HFF-Myc (cell line): ENCODE measurements at regions not wholly inside any gene's neighbourhood (a gene's known extent, or its start where the extent isn't known, plus 50 kb on each side); places are given as distances from the start of the nearest gene placed in this dataset.

Experiments used
- DNase-seq: peaks from one replicate; pipeline ENCODE4 v3.0.0-alpha.2; 2011; ENCODE audit warnings: low read depth; ENCODE audit errors: extremely low read depth
- H3K4me3 ChIP-seq: replicated peaks from 2 replicates; pipeline ENCODE4 v1.5.1; 2011; ENCODE audit warnings: low read depth, mild to moderate bottlenecking, control low read depth, low read length
- TF ChIP-seq, protein P1 (sequence below): IDR thresholded peaks from 2 replicates; pipeline ENCODE4 v1.5.1; 2012; ENCODE audit warnings: mild to moderate bottlenecking, low read depth, low read length, control low read depth; ENCODE audit errors: missing control alignments

DNA sequence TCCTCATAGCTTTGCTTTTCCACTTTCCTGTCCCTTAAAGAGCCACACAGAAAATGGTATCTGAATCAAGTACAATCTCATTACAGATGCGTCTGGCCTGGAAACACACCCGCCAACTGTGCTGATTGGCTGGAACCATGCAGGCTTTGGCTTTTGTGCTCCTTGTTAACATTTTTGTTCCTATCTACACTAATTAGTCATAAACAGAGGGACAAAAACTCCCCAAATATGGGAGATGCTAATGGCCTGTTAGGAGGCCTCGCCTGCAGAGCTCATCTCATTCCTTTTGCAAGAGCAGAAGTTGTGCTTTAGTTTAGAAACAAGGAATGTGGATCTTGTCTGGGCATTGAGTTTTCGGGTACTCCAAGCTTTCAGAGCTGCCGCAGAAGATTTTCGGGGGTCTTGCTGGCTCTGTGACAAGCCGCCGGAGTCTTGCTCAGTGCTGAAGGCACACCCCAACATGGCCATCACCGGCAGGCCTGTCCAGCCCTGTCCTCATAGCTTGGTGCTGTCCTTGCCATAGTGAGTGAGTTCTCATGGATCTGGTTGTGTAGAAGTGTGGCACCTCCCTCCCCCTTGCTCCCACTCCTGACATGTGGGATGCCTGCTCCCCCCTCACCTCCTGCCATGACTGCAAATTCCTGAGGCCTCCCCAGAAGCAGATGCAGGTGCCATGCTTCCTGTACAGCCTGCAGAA lies 69.8 kb downstream of the METRNL start:
- H3K4me3 ChIP-seq = no peak overlapping the region
- TF ChIP-seq, protein P1, sequence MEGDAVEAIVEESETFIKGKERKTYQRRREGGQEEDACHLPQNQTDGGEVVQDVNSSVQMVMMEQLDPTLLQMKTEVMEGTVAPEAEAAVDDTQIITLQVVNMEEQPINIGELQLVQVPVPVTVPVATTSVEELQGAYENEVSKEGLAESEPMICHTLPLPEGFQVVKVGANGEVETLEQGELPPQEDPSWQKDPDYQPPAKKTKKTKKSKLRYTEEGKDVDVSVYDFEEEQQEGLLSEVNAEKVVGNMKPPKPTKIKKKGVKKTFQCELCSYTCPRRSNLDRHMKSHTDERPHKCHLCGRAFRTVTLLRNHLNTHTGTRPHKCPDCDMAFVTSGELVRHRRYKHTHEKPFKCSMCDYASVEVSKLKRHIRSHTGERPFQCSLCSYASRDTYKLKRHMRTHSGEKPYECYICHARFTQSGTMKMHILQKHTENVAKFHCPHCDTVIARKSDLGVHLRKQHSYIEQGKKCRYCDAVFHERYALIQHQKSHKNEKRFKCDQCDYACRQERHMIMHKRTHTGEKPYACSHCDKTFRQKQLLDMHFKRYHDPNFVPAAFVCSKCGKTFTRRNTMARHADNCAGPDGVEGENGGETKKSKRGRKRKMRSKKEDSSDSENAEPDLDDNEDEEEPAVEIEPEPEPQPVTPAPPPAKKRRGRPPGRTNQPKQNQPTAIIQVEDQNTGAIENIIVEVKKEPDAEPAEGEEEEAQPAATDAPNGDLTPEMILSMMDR = no peak
- DNase-seq = no peak

DNA sequence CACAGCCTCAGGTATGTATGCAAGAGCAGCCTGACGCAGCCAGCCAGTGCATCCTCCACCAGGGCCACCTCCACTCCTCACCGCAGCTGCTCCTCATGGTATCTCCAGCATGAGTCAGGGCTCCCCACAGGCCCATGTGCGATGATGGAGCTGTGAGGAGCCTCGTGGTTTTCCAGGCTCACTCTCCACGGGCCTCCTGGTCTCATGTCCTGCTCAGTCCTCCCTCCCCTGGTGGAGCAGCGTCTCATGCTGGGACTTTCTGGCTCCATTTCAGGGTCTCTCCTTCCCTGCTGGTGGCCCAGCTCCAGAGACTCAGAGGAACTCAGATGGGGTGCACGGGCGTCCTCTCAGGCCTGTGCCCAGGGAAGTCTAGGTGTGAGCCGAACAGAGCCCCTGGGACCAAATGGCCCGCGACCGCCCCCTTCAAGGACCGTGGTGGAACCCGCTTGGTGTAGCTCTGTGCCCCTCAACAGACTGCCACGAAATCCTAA lies 70.4 kb downstream of the METRNL start:
- no peak for DNase-seq
- H3K4me3 ChIP-seq = no peak overlapping the region

DNA sequence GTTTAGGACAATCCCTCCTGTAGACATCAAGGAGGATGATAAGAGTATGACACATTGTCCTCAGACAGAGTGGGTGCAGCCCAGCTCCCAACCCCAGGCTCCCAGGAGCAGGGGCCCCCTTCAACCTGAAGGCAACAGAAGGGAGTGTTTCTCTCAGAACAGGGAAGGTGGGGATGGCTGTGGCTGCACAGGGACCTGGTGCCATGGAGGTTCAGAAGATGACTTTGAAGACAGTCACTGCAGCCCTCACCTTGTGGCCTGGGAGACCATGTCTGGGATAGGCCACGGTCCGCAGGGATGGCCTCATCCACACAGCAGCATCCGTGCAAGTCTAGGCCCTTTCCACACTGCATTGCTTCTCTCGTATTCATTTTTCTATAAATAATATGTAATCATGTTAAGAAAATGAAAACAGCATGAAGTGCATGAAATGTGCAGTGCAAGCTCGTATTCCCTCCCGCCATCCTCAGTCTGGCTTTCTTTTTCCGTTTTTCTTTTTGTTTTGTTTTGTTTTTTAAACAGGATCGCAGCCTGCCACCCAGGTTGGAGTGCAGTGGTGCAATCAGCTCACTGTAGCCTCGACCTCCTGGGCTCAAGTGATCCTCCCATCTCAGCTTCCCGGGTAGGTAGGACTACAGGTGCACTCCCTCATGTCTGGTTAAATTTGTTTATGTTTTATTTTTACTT lies 71.1 kb downstream of the METRNL start:
- TF ChIP-seq, protein P1 = no peak
- DNase-seq = no peak
- no peak overlapping the region for H3K4me3 ChIP-seq

More for the DNA sequence above, 70.4 kb downstream of the METRNL start:
- TF ChIP-seq, protein P1 = no peak

DNA sequence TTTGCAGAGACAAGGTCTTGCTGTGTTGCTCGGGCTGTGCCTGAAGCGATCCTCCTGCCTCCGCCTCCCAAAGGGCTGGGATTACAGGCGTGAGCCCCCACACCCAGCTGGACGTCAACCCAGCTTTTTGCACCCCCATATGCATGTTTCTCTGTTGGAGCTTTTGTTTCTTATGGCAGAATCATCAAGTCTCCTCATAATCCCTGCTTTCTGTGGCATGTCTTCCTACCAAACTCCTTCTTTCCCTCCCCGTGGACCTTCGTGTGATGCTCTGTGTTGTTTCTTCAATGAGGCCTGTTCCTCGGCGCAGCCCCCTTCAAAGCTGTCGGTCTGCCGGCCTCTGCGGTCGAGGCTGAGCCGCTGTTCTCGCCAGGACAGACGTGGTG lies 71.6 kb downstream of the METRNL start:
- no peak overlapping the region for H3K4me3 ChIP-seq
- DNase-seq = no peak
- TF ChIP-seq, protein P1 = no peak

DNA sequence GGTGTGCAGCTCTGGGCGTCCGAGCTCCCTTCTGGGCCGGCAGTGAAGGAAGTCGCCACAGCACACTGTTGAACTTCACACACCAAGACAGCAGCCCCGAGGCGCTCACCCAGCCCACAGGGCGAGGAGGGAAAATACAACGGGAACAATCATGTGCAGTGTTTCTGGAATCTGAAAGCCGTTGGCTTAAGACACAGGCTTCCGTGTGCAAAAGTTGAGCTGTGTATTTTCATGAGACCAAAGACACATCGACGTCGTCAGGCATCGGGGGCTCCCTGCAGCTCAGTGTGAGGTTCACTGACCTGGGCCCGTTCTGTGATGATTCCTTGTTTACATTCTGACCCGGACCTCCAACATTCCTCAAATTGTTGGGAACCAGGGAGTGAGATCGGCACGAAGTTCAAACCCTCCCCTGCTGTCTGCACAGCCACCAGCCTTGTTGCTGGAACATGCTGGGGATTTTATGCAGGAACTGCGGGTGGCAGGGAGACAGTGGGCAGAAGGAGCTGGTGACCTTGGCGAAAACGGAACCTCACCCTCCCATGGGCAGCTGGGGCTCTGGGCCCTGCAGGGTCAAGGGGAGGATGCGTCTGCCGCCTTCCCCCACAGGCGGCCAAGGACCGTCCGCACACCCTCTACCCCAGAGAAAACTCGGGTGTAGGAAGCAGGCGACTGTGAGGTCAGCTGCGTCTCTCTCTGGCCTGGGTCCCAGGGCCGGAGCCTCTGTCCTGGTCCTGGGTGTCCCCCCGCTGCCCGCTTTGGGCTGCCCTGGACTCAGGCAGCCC lies 72.2 kb downstream of the METRNL start:
- DNase-seq = no peak
- no peak overlapping the region for H3K4me3 ChIP-seq
- TF ChIP-seq, protein P1 = no peak

DNA sequence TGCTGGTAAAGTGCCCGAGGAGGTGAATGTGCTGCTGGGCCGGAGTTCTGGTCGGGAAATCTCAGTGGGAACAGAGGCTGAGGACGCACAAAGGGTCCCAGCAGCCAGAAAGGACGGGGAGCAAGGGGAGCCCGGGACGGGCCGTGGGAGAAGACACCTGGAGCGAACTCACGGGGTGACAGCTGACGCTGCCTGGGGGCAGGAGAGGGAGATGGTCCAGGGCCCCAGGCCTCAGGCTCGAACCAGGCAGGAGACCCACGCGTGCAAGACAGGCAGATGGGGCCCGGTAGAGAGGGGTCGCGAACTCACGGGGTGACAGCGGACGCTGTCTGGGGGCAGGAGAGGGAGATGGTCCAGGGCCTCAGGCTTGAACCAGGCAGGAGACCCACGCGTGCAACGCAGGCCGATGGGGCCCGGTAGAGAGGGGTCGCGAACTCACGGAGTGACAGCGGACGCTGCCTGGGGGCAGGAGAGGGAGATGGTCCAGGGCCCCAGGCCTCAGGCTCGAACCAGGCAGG lies 72.9 kb downstream of the METRNL start:
- H3K4me3 ChIP-seq = no peak overlapping the region
- no peak for DNase-seq
- TF ChIP-seq, protein P1 = no peak
